GM18870 (cell line): ENCODE measurements at regions not wholly inside any gene's neighbourhood (a gene's known extent, or its start where the extent isn't known, plus 50 kb on each side); places are given as distances from the start of the nearest gene placed in this dataset.
"Not testable (repeated sequence)": the region's sequence is repeated elsewhere in the genome, so short reads cannot be mapped to it uniquely, and the experiment has no call there.

Experiments
- ATAC-seq: cut with Tn5 transposase; IDR thresholded peaks from one replicate; pipeline ENCODE4 v1.9.1; 2021; ENCODE audit warnings: moderate library complexity; ENCODE audit not compliant: unreplicated experiment

DNA sequence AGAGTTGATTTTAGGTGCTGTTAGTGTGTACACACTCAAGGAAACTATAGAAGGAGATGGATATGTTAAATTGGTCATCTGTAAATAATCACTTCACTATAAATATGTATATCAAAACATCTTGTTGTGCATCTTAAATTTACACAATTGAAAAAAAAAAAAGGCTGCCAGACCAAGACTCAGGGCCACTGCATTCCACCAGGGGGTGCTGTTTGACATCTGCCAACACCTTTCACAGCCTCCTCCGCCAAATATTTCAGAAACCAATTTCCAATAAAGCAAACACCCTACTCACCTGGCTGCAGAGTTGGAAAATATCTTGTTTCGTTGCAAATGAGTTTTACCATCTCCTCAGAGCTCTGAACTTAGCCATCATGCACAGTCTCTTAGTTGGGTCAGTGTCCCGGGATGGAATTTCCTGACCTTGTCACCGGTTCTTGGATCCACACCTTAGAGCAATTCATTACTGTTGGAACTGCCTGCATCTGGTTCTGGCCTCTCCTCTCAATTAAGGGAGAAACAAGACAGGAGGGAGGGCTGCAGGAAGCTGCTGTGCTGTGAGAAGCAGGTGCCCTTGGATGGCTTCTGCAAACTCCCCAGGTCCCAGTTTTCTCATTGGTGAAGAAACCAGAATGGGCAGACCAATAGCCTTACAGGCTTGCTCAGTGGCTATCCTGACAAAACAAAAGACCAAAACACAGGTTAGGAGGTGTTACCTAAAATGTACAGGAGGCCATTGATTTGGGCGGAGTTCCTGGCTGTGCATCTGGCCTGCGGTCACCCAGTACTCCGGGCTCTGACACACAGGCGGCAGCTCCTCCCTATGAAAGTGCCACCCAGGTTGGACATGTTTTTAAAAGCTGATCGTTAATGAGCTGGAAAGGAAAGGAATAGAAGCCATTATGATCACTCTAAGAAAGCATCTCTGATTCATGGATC is 746.6 kb downstream of the UQCRFS1 start:
- ATAC-seq: no peak

GRCh38 chr19:28465371-28466086 is 747.4 kb downstream of the UQCRFS1 start:
- no peak for ATAC-seq

GRCh38 chr19:28463493-28464053 is 749.4 kb downstream of the UQCRFS1 start:
- no peak for ATAC-seq

DNA sequence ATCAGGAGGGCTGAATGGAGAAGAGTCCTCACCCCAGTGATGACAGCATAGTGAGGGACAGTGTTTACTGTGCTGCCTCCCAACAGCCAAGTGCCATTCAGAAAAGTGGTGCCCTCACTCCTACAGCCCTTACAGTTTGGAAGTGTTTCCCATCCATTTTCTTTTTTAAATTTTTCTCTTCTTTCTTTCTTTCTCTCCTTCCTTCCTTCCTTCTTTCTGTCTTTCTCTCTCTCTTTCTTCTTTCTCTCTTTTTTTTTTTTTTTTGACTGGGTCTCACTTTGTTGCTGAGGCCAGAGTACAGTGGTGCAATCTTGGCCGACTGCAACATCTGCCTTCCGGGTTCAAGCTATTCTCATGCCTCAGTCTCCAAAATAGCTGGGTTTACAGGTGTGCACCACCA is 755.3 kb downstream of the UQCRFS1 start:
- ATAC-seq: no peak

DNA sequence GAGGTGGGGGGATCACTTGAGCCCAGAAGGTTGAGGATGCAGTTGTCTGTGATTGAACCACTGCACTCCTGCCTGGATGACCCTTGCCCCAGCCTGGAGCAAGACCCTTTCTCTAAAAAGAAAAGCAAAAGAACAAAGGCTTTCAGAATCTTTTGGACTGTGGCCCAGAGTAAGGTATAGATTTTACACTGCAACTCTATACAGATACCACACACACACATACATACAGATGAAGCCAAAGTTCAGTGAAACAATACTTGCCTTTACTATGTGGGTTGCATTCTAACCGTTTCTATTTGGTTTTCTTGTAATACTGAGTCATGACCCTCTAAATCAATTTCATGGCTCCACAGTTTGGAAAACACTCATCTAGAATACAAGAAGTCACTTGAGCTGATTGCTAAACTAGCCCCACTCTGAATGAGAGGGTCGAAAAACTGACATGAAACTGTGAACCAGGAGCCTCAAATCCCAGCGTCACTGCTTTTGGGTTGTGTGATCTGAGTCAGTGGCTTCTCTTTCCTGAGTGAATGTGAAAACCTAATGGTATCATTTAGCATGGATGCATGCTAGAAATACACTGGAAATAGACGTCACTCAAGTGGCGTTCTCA is 756.1 kb downstream of the UQCRFS1 start:
- ATAC-seq: no peak

DNA sequence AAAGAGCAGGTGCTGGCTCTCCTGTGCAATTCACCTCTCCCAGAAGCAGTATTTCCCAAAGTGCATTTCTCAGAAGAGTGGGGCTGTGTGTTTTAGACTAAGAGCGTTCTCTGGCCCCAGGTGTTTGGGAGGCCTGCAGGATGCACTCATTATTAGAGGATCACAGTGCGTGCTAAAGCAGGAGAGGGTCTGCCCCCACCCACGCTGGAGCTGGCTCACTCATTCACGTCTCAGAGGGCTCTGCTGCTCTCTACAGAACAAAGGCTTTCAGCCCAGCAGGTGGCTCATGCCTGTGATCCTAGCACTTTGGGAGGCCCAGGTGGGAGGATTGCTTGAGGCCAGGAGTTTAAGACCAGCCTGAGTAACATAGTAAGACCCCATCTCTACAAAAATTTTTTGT is 756.7 kb downstream of the UQCRFS1 start:
- ATAC-seq: no peak

DNA sequence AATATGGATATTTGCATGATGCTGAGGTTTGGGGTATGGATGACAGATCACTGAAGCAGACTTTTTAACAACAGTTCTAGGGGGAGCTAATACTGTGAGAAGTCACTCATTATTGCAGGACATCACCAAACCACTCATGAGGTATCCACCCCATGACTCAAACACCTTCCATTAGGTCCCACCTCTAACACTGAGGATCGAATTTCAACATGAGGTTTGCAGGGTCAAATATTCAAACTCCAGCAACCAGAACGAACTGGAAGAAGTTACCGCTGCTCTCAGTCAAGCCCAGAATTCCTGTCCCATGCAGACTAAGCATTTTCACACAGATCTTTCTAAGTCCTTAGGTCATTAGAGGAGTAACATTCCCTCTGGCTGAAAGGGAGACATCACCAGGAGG is 758.9 kb downstream of the UQCRFS1 start:
- ATAC-seq: no peak

GRCh38 chr19:28453420-28453819 is 759.5 kb downstream of the UQCRFS1 start:
- no peak for ATAC-seq

- no peak for ATAC-seq
Observed at GRCh38 chr19:28449803-28450202, 763.1 kb downstream of the UQCRFS1 start.

DNA sequence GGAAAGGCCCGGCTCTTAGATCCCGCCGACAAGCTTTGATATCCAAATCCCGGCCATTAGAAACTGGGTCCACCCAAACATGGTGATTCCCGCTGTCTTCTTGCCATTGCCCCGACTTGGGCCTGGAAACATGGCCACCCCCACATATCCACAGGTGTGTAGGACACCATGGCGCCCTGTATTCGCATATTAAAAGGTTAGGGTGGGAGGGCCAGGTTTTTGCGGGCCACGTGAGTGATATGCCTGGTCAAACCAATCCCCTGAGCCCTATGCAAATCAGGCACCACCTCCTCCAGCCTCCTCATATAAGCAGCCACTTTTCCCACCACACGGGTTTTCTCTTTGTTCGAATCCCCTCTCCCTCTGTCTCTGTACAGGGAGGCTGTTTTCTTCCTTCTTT is 766.4 kb downstream of the UQCRFS1 start:
- no peak for ATAC-seq

DNA sequence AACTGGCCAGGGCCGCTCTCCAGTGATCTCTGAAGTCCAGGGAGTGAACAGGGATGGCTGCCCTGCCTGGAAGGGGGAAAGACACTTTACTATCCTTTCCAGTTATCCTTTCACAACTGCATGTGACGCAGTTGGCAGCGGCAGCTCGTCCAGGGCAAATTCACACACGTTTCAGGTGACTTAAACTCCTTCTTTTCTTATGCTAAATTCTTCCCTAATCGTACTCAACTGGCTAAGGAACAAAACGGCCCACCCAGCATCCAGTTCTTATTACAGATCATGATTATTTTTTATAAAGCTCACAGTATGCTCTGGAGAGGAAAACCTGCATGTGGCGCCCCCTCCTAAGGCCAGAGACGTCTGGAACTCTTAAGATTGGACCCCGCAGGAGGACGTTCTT is 767.1 kb downstream of the UQCRFS1 start:
- ATAC-seq: no peak

GRCh38 chr19:28444362-28444761 is 768.6 kb downstream of the UQCRFS1 start:
- ATAC-seq: no peak

DNA sequence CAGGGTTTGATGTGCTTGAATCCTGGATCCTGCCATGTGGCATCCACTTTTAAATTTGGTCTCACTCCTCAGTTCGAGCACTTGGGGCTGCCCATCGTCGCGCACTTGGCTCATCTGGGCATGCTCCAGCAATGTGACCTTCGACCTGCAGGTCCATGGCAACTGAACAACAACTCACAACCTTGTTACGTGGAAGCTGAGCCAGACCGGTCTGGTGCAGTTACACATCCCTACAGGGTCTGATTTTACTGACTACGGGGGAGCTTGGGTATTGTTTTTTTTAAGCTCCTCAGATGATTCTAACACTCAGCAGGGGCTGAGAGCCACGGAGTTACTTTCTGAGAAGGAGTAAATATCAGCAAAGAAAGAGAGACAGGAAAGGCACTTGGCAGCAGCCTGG is 769.6 kb downstream of the UQCRFS1 start:
- ATAC-seq: no peak

- no peak for ATAC-seq
Observed at GRCh38 chr19:28437390-28438346, 775.3 kb downstream of the UQCRFS1 start.

- ATAC-seq: no peak
Observed at GRCh38 chr19:28436320-28436719, 776.6 kb downstream of the UQCRFS1 start.

DNA sequence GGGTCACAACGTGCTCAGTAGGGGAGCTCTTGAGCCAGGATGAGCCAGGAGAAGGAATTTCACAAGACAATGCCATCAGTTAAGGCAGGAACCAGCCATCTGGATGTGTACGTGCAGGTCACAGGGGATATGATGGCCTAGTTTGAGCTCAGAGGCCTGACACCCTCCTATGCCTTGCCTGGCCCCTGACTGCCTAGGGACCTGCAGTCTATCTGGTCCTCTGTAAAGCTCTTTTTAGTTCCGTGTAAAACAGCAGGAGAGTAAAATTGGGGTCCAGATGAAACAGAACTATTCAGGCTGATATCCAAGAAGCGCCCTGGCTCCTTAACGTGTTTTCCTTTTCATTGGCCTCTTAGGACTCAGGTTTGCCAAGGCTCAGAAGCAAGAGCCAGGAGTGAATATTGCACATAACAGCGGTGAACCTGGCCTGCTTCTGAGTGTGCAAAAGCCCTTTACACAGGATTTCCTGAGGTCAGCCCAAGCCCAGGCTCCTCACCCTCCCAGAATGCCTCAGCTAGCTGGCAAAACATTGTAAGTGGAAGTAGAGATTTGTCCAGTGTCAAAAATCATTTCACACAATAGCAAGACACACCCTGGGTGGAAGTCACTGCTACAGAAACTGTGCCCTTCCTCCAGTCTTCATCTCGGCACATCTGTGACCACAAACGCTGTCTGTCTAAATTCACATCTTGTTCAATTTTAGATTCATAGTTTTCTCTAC is 777.2 kb downstream of the UQCRFS1 start:
- ATAC-seq: no peak

- ATAC-seq: not testable (repeated sequence)
Observed at GRCh38 chr19:28434794-28435193, 778.2 kb downstream of the UQCRFS1 start.

DNA sequence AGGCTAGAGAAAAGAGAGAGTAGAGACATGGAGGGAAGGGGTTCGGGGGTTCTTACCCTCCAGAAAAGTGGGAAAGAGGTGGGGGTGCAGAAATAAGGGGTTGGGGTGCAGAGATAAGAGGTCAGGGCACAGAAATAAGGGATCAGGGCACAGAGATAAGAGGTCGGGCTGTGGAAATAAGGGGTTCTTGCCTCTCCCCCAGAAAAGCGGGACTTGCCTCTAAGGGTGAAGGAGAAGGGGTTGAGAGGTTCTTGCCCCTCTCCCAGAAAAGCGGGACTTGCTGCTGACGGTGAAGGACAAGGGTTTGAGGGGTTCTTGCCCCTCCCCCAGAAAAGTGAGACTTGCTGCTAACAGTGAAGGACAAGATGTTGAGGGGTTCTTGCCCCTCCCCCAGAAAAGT is 778.6 kb downstream of the UQCRFS1 start:
- ATAC-seq: not testable (repeated sequence)

DNA sequence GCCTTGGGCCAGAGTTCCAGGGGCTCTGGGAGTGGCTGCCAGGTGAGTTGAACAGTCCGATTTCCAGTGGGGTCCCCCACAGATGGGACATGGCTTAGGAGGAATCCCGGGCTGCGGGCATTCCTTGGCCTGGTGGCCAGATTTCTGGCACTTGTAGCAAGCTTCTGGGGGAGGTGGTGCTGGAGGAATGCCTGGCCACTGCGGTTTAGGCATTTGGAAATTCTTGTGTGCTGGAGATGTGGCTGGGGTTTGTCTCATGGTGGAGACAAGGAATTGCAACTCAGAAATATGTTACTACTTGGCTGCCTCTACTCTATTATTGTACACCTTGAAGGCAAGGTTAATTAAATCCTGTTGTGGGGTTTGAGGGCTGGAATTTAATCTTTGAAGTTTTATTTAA is 779.8 kb downstream of the UQCRFS1 start:
- not testable (repeated sequence) for ATAC-seq

DNA sequence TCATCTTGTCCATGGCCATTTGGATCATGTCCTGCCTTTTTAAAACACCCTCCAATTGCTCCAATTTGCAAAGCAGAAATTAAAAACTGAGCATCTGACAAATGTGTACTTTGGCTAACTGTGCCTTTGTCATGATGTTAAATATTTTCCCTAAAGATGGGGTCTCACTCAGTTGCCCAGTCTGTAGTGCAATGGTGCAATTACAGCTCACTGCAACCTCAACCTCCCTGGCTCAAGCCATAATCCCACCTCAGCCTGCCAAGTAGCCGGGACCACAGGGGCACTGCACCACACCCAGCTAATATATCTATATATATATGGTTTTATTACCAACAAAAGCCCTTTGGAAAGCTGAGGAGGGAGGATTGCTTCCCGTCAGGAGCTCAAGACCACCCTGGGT is 782.7 kb downstream of the UQCRFS1 start:
- ATAC-seq: no peak
